SK-N-SH treated with all-trans-retinoic acid at 6 μM for 48 hours (cell line): ENCODE measurements at regions not wholly inside any gene's neighbourhood (a gene's known extent, or its start where the extent isn't known, plus 50 kb on each side); places are given as distances from the start of the nearest gene placed in this dataset.

Experiments
- ARNTL ChIP-seq: fragments of 450-650 bp; formaldehyde crosslinking; IDR thresholded peaks from 2 replicates; pipeline ENCODE4 v1.5.0; 2020; ENCODE audit warnings: low read depth, mild to moderate bottlenecking, moderate library complexity, borderline replicate concordance
- CSDC2 ChIP-seq: fragments of 250-450 bp; sonication (Bioruptor Pico); IDR thresholded peaks from 2 replicates; pipeline ENCODE4 v1.5.0; 2020; ENCODE audit warnings: mild to moderate bottlenecking, moderate library complexity
- OSR1 ChIP-seq: fragments of 250-450 bp; sonication (Bioruptor Pico); IDR thresholded peaks from 2 replicates; pipeline ENCODE4 v1.8.0; 2022; ENCODE audit warnings: moderate library complexity, mild to moderate bottlenecking, inconsistent platforms
- TOX ChIP-seq: fragments of 250-450 bp; sonication (Bioruptor Pico); IDR thresholded peaks from 2 replicates; pipeline ENCODE4 v1.8.0; 2021; ENCODE audit warnings: mild to moderate bottlenecking, moderate library complexity, borderline replicate concordance
- ZNF70 ChIP-seq: fragments of 450-650 bp; formaldehyde crosslinking; IDR thresholded peaks from 2 replicates; pipeline ENCODE4 v1.5.0; 2020; ENCODE audit warnings: mild to moderate bottlenecking, moderate library complexity
- TF ChIP-seq, protein P1 (sequence below): fragments of 250-450 bp; sonication (Bioruptor Pico); IDR thresholded peaks from 2 replicates; pipeline ENCODE4 v1.8.0; 2020; ENCODE audit warnings: mild to moderate bottlenecking, moderate library complexity, borderline replicate concordance
- TF ChIP-seq, protein P2 (sequence below): fragments of 250-450 bp; sonication (Bioruptor Pico); IDR thresholded peaks from 2 replicates; pipeline ENCODE4 v1.5.1; 2020; ENCODE audit warnings: low read depth, mild to moderate bottlenecking, moderate library complexity

DNA sequence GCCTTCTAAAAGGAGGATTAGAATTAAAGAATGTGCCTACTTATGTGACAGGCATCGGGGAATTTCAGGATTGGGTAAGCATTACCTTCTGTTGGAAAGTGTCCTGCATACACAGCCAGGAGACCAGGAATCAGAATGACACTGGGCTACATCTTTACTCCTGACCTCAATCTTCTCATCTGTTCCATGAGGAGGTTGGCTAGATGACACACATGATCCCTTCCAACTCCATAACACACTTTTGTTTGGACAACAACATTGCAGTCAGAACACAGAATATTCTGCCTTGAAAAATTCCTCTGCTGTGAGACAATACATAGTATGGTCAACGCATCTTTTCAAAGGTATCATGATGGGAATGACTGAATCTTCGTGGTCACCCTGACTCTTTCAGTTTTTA is 1281.2 kb upstream of the SORCS1 start:
- TF ChIP-seq, protein P1, sequence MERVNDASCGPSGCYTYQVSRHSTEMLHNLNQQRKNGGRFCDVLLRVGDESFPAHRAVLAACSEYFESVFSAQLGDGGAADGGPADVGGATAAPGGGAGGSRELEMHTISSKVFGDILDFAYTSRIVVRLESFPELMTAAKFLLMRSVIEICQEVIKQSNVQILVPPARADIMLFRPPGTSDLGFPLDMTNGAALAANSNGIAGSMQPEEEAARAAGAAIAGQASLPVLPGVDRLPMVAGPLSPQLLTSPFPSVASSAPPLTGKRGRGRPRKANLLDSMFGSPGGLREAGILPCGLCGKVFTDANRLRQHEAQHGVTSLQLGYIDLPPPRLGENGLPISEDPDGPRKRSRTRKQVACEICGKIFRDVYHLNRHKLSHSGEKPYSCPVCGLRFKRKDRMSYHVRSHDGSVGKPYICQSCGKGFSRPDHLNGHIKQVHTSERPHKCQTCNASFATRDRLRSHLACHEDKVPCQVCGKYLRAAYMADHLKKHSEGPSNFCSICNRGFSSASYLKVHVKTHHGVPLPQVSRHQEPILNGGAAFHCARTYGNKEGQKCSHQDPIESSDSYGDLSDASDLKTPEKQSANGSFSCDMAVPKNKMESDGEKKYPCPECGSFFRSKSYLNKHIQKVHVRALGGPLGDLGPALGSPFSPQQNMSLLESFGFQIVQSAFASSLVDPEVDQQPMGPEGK (CRISPR knock-in tag): no peak
- no peak for TF ChIP-seq ZNF70 (CRISPR knock-in tag)
- TF ChIP-seq ARNTL (CRISPR knock-in tag): no peak
- no peak for TF ChIP-seq OSR1 (CRISPR knock-in tag)
- TF ChIP-seq CSDC2 (CRISPR knock-in tag): no peak
- TF ChIP-seq, protein P2, sequence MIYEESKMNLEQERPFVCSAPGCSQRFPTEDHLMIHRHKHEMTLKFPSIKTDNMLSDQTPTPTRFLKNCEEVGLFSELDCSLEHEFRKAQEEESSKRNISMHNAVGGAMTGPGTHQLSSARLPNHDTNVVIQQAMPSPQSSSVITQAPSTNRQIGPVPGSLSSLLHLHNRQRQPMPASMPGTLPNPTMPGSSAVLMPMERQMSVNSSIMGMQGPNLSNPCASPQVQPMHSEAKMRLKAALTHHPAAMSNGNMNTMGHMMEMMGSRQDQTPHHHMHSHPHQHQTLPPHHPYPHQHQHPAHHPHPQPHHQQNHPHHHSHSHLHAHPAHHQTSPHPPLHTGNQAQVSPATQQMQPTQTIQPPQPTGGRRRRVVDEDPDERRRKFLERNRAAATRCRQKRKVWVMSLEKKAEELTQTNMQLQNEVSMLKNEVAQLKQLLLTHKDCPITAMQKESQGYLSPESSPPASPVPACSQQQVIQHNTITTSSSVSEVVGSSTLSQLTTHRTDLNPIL (CRISPR knock-in tag): no peak
- no peak for TF ChIP-seq TOX (CRISPR knock-in tag)
